ENCODE measurements at regions not wholly inside any gene's neighbourhood (a gene's known extent, or its start where the extent isn't known, plus 50 kb on each side); places are given as distances from the start of the nearest gene placed in this dataset.

- no peak for DNase-seq (ENCODE audit: low read depth in 4 of 4, low spot score in 3 of 4)
Observed at GRCh38 chr15:61684749-61685467, 375.3 kb downstream of the VPS13C start.

- no peak for DNase-seq (ENCODE audit: low read depth in 4 of 4, low spot score in 3 of 4)
Observed at GRCh38 chr15:61682891-61683735, 377.1 kb downstream of the VPS13C start.

GRCh38 chr15:61681676-61682075 is 378.6 kb downstream of the VPS13C start:
- DNase-seq (ENCODE audit: low read depth in 4 of 4, low spot score in 3 of 4) = no peak

- no peak for DNase-seq (ENCODE audit: low read depth in 4 of 4, low spot score in 3 of 4)
Observed at GRCh38 chr15:61681038-61681418, 379.2 kb downstream of the VPS13C start.

- DNase-seq (ENCODE audit: low read depth in 4 of 4, low spot score in 3 of 4) = no peak
Observed at GRCh38 chr15:61680260-61681037, 379.8 kb downstream of the VPS13C start.

GRCh38 chr15:61671736-61672135 is 388.5 kb downstream of the VPS13C start:
- DNase-seq (ENCODE audit: low read depth in 4 of 4, low spot score in 3 of 4) = no peak

- DNase-seq (ENCODE audit: low read depth in 4 of 4, low spot score in 3 of 4) = no peak
Observed at GRCh38 chr15:61668444-61668843, 391.8 kb downstream of the VPS13C start.

GRCh38 chr15:61661791-61662190 is 398.5 kb downstream of the VPS13C start:
- DNase-seq (ENCODE audit: low read depth in 4 of 4, low spot score in 3 of 4) = no peak

GRCh38 chr15:61660579-61660978 is 399.7 kb downstream of the VPS13C start:
- no peak for DNase-seq (ENCODE audit: low read depth in 4 of 4, low spot score in 3 of 4)

GRCh38 chr15:61659566-61660190 is 400.6 kb downstream of the VPS13C start:
- DNase-seq (ENCODE audit: low read depth in 4 of 4, low spot score in 3 of 4) = no peak

- DNase-seq (ENCODE audit: low read depth in 4 of 4, low spot score in 3 of 4) = no peak
Observed at GRCh38 chr15:61657461-61657860, 402.8 kb downstream of the VPS13C start.

- DNase-seq (ENCODE audit: low read depth in 4 of 4, low spot score in 3 of 4) = no peak
Observed at GRCh38 chr15:61656391-61656790, 403.9 kb downstream of the VPS13C start.

- no peak for DNase-seq (ENCODE audit: low read depth in 4 of 4, low spot score in 3 of 4)
Observed at GRCh38 chr15:61655881-61656280, 404.4 kb downstream of the VPS13C start.

GRCh38 chr15:61654918-61655317 is 405.3 kb downstream of the VPS13C start:
- DNase-seq (ENCODE audit: low read depth in 4 of 4, low spot score in 3 of 4) = no peak

- DNase-seq (ENCODE audit: low read depth in 4 of 4, low spot score in 3 of 4) = no peak
Observed at GRCh38 chr15:61654002-61654740, 406.1 kb downstream of the VPS13C start.

GRCh38 chr15:61653110-61653509 is 407.1 kb downstream of the VPS13C start:
- no peak for DNase-seq (ENCODE audit: low read depth in 4 of 4, low spot score in 3 of 4)

- no peak for DNase-seq (ENCODE audit: low read depth in 4 of 4, low spot score in 3 of 4)
Observed at GRCh38 chr15:61651267-61651666, 409.0 kb downstream of the VPS13C start.

- DNase-seq (ENCODE audit: low read depth in 4 of 4, low spot score in 3 of 4) = no peak
Observed at GRCh38 chr15:61649046-61649445, 411.2 kb downstream of the VPS13C start.

- no peak for DNase-seq (ENCODE audit: low read depth in 4 of 4, low spot score in 3 of 4)
Observed at GRCh38 chr15:61644550-61644949, 415.4 kb upstream of the RORA start.

- DNase-seq (ENCODE audit: low read depth in 4 of 4, low spot score in 3 of 4) = no peak
Observed at GRCh38 chr15:61641645-61642044, 412.5 kb upstream of the RORA start.

All from left renal pelvis (tissue), 4 donors.